ENCODE measurements at regions not wholly inside any gene's neighbourhood (a gene's known extent, or its start where the extent isn't known, plus 50 kb on each side); places are given as distances from the start of the nearest gene placed in this dataset.

DNA sequence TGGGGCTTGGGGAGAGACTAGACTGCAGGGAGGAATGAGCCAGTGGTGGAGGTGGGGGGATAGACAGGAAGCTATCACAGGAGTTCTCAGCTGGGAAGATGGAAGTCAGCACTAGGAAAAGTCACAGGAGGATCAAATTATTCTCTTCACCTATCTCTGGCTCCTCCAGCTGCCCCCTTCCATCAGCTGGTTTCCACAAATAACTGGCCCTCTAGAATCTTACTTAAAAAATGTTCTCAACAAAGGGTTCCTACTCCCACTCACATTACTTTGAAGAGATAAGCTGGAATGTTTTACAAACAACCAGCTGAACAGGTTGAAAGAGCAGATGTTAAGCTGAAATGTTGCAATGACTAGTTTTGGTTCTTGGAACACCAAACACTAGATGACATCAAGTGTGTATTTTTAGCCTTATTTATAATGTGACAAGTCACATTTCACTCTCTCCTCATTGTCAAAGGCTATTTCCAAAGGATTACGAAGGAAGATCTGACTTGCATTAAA lies 102.7 kb upstream of the AADACL2 start (continued):
- no peak for TF ChIP-seq ARHGAP35 (IDR thresholded peaks at IDR 0.05; ENCODE audit: partially characterized antibody)
- no peak for TF ChIP-seq NELFE (IDR thresholded peaks at IDR 0.05; ENCODE audit: insufficient read depth, insufficient read length)
- TF ChIP-seq SP1 (CRISPR knock-in tag; IDR thresholded peaks at IDR 0.05) = no peak
- TF ChIP-seq KAT2B (IDR thresholded peaks at IDR 0.05; ENCODE audit: low read depth, low read length) = no peak
- TF ChIP-seq KLF6 (CRISPR knock-in tag; IDR thresholded peaks at IDR 0.05; ENCODE audit: borderline replicate concordance) = no peak
- TF ChIP-seq EWSR1 (IDR thresholded peaks at IDR 0.05; ENCODE audit: borderline replicate concordance, low read depth, partially characterized antibody) = no peak
- TF ChIP-seq RBM17 (IDR thresholded peaks at IDR 0.05; ENCODE audit: borderline replicate concordance, low read depth, low read length) = no peak
- TF ChIP-seq POLR2B (IDR thresholded peaks at IDR 0.05; ENCODE audit: low read depth, partially characterized antibody) = no peak
- TF ChIP-seq POLR3G (IDR thresholded peaks at IDR 0.05; ENCODE audit: extremely low read depth, insufficient read length, insufficient replicate concordance) = no peak
- no peak for TF ChIP-seq SRF (CRISPR knock-in tag; IDR thresholded peaks at IDR 0.05)
- no peak for TF ChIP-seq FOXJ3 (CRISPR knock-in tag; IDR thresholded peaks at IDR 0.05)
- no peak for TF ChIP-seq GTF2A2 (tag; IDR thresholded peaks at IDR 0.05)
- no peak for TF ChIP-seq ZNF41 (CRISPR knock-in tag; conservative IDR thresholded peaks at IDR 0.05)
- peak; percentile 90 for TF ChIP-seq CEBPB (tag; IDR thresholded peaks at IDR 0.05)
- no peak for TF ChIP-seq NFE2L1 (tag; IDR thresholded peaks at IDR 0.05; ENCODE audit: borderline replicate concordance, low read depth)
- no peak for TF ChIP-seq ZNF165 (CRISPR knock-in tag; IDR thresholded peaks at IDR 0.05; ENCODE audit: borderline replicate concordance)
- no peak for TF ChIP-seq COPS2 (conservative IDR thresholded peaks at IDR 0.05)
- TF ChIP-seq, protein P1, sequence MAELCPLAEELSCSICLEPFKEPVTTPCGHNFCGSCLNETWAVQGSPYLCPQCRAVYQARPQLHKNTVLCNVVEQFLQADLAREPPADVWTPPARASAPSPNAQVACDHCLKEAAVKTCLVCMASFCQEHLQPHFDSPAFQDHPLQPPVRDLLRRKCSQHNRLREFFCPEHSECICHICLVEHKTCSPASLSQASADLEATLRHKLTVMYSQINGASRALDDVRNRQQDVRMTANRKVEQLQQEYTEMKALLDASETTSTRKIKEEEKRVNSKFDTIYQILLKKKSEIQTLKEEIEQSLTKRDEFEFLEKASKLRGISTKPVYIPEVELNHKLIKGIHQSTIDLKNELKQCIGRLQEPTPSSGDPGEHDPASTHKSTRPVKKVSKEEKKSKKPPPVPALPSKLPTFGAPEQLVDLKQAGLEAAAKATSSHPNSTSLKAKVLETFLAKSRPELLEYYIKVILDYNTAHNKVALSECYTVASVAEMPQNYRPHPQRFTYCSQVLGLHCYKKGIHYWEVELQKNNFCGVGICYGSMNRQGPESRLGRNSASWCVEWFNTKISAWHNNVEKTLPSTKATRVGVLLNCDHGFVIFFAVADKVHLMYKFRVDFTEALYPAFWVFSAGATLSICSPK (IDR thresholded peaks at IDR 0.05; ENCODE audit: borderline replicate concordance) = no peak
- TF ChIP-seq, protein P2, sequence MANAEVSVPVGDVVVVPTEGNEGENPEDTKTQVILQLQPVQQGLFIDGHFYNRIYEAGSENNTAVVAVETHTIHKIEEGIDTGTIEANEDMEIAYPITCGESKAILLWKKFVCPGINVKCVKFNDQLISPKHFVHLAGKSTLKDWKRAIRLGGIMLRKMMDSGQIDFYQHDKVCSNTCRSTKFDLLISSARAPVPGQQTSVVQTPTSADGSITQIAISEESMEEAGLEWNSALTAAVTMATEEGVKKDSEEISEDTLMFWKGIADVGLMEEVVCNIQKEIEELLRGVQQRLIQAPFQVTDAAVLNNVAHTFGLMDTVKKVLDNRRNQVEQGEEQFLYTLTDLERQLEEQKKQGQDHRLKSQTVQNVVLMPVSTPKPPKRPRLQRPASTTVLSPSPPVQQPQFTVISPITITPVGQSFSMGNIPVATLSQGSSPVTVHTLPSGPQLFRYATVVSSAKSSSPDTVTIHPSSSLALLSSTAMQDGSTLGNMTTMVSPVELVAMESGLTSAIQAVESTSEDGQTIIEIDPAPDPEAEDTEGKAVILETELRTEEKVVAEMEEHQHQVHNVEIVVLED (CRISPR knock-in tag; IDR thresholded peaks at IDR 0.05) = no peak
- no peak; the same call in 1 of the 2 replicates for TF ChIP-seq EP400 (IDR thresholded peaks at IDR 0.05)
- no peak for TF ChIP-seq HOXB6 (CRISPR knock-in tag; IDR thresholded peaks at IDR 0.05; ENCODE audit: borderline replicate concordance)
- no peak for TF ChIP-seq PATZ1 (CRISPR knock-in tag; IDR thresholded peaks at IDR 0.05; ENCODE audit: borderline replicate concordance)
- TF ChIP-seq ATF6 (CRISPR knock-in tag; IDR thresholded peaks at IDR 0.05) = no peak
